Common myeloid progenitor, CD34-positive (primary cell): ENCODE measurements at regions not wholly inside any gene's neighbourhood (a gene's known extent, or its start where the extent isn't known, plus 50 kb on each side); places are given as distances from the start of the nearest gene placed in this dataset.
A peak's percentile ranks its signal among the peaks of the same experiment; 100 is the strongest.

Experiments used
- CTCF ChIA-PET: fragments of 350-600 bp; sonication (Branson Sonifier 250); formaldehyde crosslinking; loops from one replicate; lab custom pipeline; 2021; ENCODE audit warnings: antibody characterized with exemption; lab: Charles Lee
- POLR2A ChIA-PET: fragments of 350-600 bp; sonication (Branson Sonifier 250); formaldehyde crosslinking; loops from one replicate; lab custom pipeline; 2021; ENCODE audit warnings: antibody characterized with exemption; lab: Charles Lee
- DNase-seq, 3 donors: peaks; one replicate each; pipeline versions ENCODE4 v3.0.0 to v3.0.0-alpha.2; 2013
- H3K27ac ChIP-seq, 2 experiments: 1 replicate in 1 of 2; 2 replicates in 1 of 2; pipeline ENCODE4 v1.7.0; 2013; ENCODE audit warnings: inconsistent platforms in 2 of 2, low read length in 2 of 2, mild to moderate bottlenecking in 2 of 2, low read depth in 1 of 2, moderate library complexity in 1 of 2; ENCODE audit not compliant: severe bottlenecking in 2 of 2, insufficient read depth in 1 of 2, poor library complexity in 1 of 2
- H3K27me3 ChIP-seq, 5 experiments: replicated peaks in 2 of 5; 1 replicate in 3 of 5; 2 replicates in 2 of 5; pipeline versions ENCODE4 v1.6.1 to v1.7.0; 2013; ENCODE audit warnings: low read length in 4 of 5, mild to moderate bottlenecking in 2 of 5, moderate library complexity in 2 of 5, inconsistent platforms in 1 of 5; ENCODE audit not compliant: insufficient read depth in 5 of 5, control insufficient read depth in 4 of 5
- H3K36me3 ChIP-seq, 4 experiments: 1 replicate in 2 of 4; 2 replicates in 2 of 4; pipeline versions ENCODE4 v1.6.1 to v1.7.0; 2013; ENCODE audit warnings: low read length in 3 of 4, control low read depth in 1 of 4, mild to moderate bottlenecking in 1 of 4; ENCODE audit not compliant: control insufficient read depth in 4 of 4, insufficient read depth in 4 of 4
- H3K4me1 ChIP-seq, 4 experiments: 1 replicate in 3 of 4; 2 replicates in 1 of 4; pipeline versions ENCODE4 v1.6.1 to v1.7.1; 2013; ENCODE audit warnings: low read length in 3 of 4, mild to moderate bottlenecking in 3 of 4, control low read depth in 1 of 4, inconsistent platforms in 1 of 4, moderate library complexity in 1 of 4; ENCODE audit not compliant: control insufficient read depth in 4 of 4, insufficient read depth in 4 of 4; ENCODE audit errors: control extremely low read depth in 1 of 4
- H3K4me3 ChIP-seq, 7 experiments: 1 replicate in 4 of 7; 2 replicates in 3 of 7; pipeline versions ENCODE4 v1.5.1 to v1.7.0; 2013; ENCODE audit warnings: mild to moderate bottlenecking in 7 of 7, low read length in 6 of 7, moderate library complexity in 6 of 7, inconsistent platforms in 2 of 7, low read depth in 2 of 7, control low read depth in 1 of 7; ENCODE audit not compliant: insufficient read depth in 4 of 7, control insufficient read depth in 1 of 7; ENCODE audit errors: extremely low read depth in 1 of 7
- H3K9me3 ChIP-seq, 5 experiments: 1 replicate in 4 of 5; 2 replicates in 1 of 5; pipeline versions ENCODE4 v1.6.1 to v1.7.1; 2013; ENCODE audit warnings: low read length in 4 of 5, mild to moderate bottlenecking in 2 of 5, inconsistent platforms in 1 of 5, low read depth in 1 of 5, moderate library complexity in 1 of 5; ENCODE audit not compliant: control insufficient read depth in 4 of 5, insufficient read depth in 2 of 5; ENCODE audit errors: control extremely low read depth in 1 of 5
- WGBS: methylation state at CpG from one replicate; pipeline ENCODE4 v1.1.5; 2013; ENCODE audit not compliant: insufficient coverage; 5-methylcytosine and 5-hydroxymethylcytosine counted together

DNA sequence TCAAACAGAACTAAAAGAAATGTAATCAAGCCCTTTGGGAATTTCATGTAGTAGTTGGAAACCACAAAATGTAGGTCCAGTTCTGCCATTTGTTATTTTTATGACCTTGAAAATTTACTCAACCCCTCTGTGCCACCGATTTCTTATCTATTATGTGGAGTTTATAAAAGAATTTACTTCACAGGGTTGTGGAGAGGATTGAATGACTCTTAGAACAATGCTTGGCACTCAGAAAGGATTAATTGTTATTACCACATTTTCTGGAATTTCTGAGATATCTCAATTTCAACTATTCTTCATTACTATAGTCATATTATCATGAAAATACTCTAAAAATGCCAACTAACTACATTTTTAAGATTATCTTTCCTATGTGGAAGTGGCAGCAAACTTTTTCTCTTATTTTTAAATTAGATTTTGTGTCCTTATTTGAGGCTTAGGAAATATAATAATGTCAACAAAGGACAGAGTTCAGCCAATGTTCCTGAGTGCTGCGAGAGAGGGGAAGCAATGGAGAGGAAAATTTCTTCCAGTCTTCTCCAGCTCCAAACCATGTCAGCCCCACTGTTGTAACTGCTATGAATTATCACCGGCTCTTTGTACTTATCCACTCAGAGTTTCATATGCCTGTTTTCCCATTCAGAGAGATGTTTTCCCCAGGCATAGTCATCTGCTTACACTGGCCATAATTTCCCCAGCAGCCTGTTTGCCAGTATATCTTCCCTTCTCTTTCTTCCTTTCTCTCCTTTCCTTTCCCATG is 525.6 kb downstream of the SPATA31D1 start:
- CTCF ChIA-PET, result no interaction called here
- POLR2A ChIA-PET, result no interaction called here
- no peak for DNase-seq
- H3K27ac ChIP-seq, result no peak overlapping the region
- no peaks in the 10 kb centered on the region for H3K27me3 ChIP-seq
- H3K4me3 ChIP-seq, result no peak overlapping the region
- 93% methylated on average over 2 of the region's 3 CpGs for WGBS
- H3K36me3 ChIP-seq, result no peaks in the 10 kb centered on the region
- H3K4me1 ChIP-seq, result peaks cover under 1 to 11% (median 5%) of the 10 kb centered on the region in 4 experiments
- no peaks in the 10 kb centered on the region for H3K9me3 ChIP-seq

DNA sequence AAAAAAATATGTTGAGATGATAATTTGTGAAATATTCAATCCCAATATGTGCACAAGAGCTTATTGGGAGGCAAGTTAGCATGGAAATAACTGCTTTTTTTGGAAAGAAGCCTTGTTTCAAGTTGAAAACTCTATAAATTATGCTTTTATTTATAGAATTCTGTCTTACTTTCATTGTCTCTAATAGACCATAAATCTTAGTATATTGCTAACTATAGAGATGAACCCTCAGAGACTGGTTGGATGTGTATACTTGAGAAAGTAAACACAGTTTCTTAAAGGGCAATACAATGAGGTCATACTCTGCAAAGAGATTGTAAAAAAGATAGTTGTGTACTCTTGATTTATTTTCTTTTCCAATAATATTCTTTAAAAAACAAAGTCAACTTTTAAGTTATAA is 530.3 kb downstream of the SPATA31D1 start:
- H3K4me1 ChIP-seq, result peaks cover 0 to 4% (median under 1%) of the 10 kb centered on the region in 4 experiments
- ChIA-PET CTCF (no interaction called here), POLR2A (no interaction called here)
- DNase-seq, result no peak
- H3K9me3 ChIP-seq, result no peaks in the 10 kb centered on the region
- H3K27me3 ChIP-seq, result no peaks in the 10 kb centered on the region
- H3K36me3 ChIP-seq, result no peaks in the 10 kb centered on the region
- H3K4me3 ChIP-seq, result no peak overlapping the region
- no peak overlapping the region for H3K27ac ChIP-seq

- H3K27me3 ChIP-seq, result no peaks in the 10 kb centered on the region
- H3K4me3 ChIP-seq, result no peak overlapping the region
- POLR2A ChIA-PET, result no interaction called here
- no peak overlapping the region for H3K27ac ChIP-seq
- no peaks in the 10 kb centered on the region for H3K36me3 ChIP-seq
- H3K4me1 ChIP-seq, result peaks cover 0 to 4% (median 0%) of the 10 kb centered on the region in 4 experiments
- 67% methylated on average over 1 of the region's 1 CpG for WGBS
- DNase-seq, result no peak
- H3K9me3 ChIP-seq, result peaks cover 0 to under 1% (median 0%) of the 10 kb centered on the region in 5 experiments
- CTCF ChIA-PET, result interaction anchor here (0.9 kb wide), 1 partner anchor 15 kb away, joined by 3 read pairs; no protein-coding TSS in a partner anchor
Observed at GRCh38 chr9:82519332-82519731, 530.8 kb downstream of the SPATA31D1 start.

DNA sequence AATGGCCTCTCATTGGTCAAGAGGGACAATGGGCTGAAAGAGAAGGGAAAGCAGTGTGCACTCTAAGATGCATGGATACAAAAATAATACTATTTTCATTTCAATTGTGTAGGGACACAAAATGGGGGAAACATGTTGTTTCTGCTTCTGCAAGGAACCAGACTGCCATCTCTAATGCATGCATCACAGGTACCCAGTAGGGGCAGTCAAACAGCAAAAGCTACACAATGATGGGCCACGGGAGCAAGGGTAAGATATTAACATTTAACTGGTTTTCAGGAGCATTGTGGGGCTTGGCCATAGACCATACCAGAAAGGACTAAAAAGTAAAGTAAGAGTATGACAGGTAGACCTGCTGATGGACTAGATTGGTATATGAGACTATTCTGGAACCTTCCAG is 535.8 kb downstream of the SPATA31D1 start:
- no peaks in the 10 kb centered on the region for H3K36me3 ChIP-seq
- no peaks in the 10 kb centered on the region for H3K27me3 ChIP-seq
- H3K4me3 ChIP-seq, result no peak overlapping the region
- H3K9me3 ChIP-seq, result peaks cover 3 to 10% (median 6%) of the 10 kb centered on the region in 5 experiments
- peaks cover 0 to under 1% (median 0%) of the 10 kb centered on the region in 4 experiments for H3K4me1 ChIP-seq
- POLR2A ChIA-PET, result no interaction called here
- 100% methylated on average over 1 of the region's 1 CpG for WGBS
- CTCF ChIA-PET, result no interaction called here
- H3K27ac ChIP-seq, result no peak overlapping the region
- DNase-seq, result no peak

- Histone ChIP-seq H3K4me3 (no peak overlapping the region), H3K36me3 (no peaks in the 10 kb centered on the region), H3K27ac (no peak overlapping the region), H3K27me3 (no peaks in the 10 kb centered on the region), H3K4me1 (no peaks in the 10 kb centered on the region), H3K9me3 (peaks cover 3 to 10% (median 6%) of the 10 kb centered on the region in 5 experiments)
- CTCF ChIA-PET, result interaction anchor here (1.4 to 1.7 kb wide), 2 partner anchors 11 to 61 kb away, joined by 3 to 4 read pairs; no protein-coding TSS in a partner anchor
- DNase-seq, result no peak
- no CpG with 5 or more reads among the region's 1 CpG for WGBS
- POLR2A ChIA-PET, result interaction anchor here (0.6 kb wide), 1 partner anchor 76 kb away, joined by 5 read pairs; no protein-coding TSS in a partner anchor
Observed at GRCh38 chr9:82526577-82526976, 536.4 kb downstream of the RASEF start.

DNA sequence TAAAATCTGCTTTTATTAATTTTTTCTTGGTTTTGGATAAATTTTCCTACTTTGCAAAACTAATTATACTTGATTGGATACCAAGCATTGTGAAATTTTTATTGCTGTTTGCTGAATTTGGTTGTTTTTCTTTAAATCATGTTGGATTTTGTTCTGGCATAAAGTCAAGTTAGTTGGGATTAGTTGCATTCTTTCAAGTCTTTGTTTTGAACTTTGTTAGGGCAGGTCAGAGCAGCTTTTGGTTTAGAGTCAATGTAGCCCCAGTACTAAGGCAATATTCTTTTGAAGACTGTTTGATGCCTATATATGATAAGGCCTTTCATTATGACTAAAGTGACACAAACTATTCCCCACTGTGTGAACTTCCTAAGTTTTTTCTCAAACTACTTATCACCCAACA is 531.1 kb downstream of the RASEF start:
- H3K4me1 ChIP-seq, result peaks cover 0 to 11% (median 1%) of the 10 kb centered on the region in 4 experiments
- H3K9me3 ChIP-seq, result peaks cover 0 to 8% (median 4%) of the 10 kb centered on the region in 5 experiments
- H3K4me3 ChIP-seq, result no peak overlapping the region
- no peak overlapping the region for H3K27ac ChIP-seq
- CTCF ChIA-PET, result interaction anchor here (1.1 to 5.7 kb wide), 2 partner anchors 13 to 76 kb away, joined by 3 to 32 read pairs; no protein-coding TSS in a partner anchor
- DNase-seq, result no peak
- no peaks in the 10 kb centered on the region for H3K36me3 ChIP-seq
- POLR2A ChIA-PET, result no interaction called here
- no peaks in the 10 kb centered on the region for H3K27me3 ChIP-seq

DNA sequence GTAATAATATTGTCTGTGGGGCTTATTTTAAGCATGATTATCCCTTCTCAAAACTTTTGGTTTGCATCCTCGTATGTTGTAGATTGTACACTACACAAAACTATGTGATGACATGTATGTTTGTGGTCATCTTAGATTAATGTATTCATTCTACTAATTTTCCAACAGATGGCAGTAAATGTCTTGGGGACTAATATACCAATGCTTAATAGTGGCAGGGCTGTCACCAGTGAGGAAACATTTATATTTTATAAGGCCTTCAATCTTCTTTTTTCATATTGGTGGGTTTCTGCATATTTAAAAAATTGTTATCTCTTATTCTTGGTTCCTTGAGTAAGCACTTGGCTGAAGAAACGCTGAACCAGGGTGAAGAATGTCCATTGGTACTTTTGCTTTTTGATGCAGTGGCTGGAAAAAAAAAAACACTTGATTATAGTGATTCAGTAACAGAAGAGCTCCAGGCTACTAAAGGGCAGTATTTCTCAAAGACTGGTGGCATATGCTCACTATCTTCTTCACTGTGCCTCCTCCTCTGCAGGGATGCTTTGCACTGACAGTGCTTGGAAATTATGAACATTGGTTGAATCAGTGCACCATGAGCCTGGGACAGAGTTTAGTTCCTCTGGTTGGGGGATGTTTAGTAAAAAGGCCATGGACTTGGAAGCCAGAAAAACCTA is 530.3 kb downstream of the RASEF start:
- CTCF ChIA-PET, result interaction anchor here (1.2 to 5.7 kb wide), 3 partner anchors 61 to 76 kb away, joined by 5 to 32 read pairs (median 6); no protein-coding TSS in a partner anchor
- no peak overlapping the region for H3K4me3 ChIP-seq
- peaks cover 0 to 11% (median 1%) of the 10 kb centered on the region in 4 experiments for H3K4me1 ChIP-seq
- H3K27ac ChIP-seq, result no peak overlapping the region
- peaks cover 0 to under 1% (median 0%) of the 10 kb centered on the region in 5 experiments for H3K9me3 ChIP-seq
- 11% methylated on average over 1 of the region's 2 CpGs for WGBS
- POLR2A ChIA-PET, result no interaction called here
- H3K36me3 ChIP-seq, result no peaks in the 10 kb centered on the region
- H3K27me3 ChIP-seq, result no peaks in the 10 kb centered on the region
- peak; percentile 14 to 48 (median 40) for DNase-seq
